ENCODE measurements at regions not wholly inside any gene's neighbourhood (a gene's known extent, or its start where the extent isn't known, plus 50 kb on each side); places are given as distances from the start of the nearest gene placed in this dataset.

GRCh38 chr15:47496343-47497185 is 220.7 kb upstream of the SEMA6D start:
- no peak for TF ChIP-seq CTCF (IDR thresholded peaks at IDR 0.05)
- no peak for TF ChIP-seq EZH2 (IDR thresholded peaks at IDR 0.05; ENCODE audit: borderline replicate concordance, insufficient read depth, low read depth, low read length, poor library complexity, severe bottlenecking)

Measured in B cell (primary cell).